KMS-11 (cell line): ENCODE measurements at regions not wholly inside any gene's neighbourhood (a gene's known extent, or its start where the extent isn't known, plus 50 kb on each side); places are given as distances from the start of the nearest gene placed in this dataset.
A peak's percentile ranks its signal among the peaks of the same experiment; 100 is the strongest.

Experiments
- H2AFZ ChIP-seq: fragments of 200-600 bp; sonication (generic); 2 replicates; pipeline ENCODE4 v1.6.1; 2016; ENCODE audit warnings: antibody characterized with exemption, mixed run types, low read depth
- H3K27ac ChIP-seq: fragments of 200-600 bp; sonication (generic); 2 replicates; pipeline ENCODE4 v1.6.1; 2016; ENCODE audit warnings: mild to moderate bottlenecking, mixed run types
- H3K27me3 ChIP-seq: fragments of 200-600 bp; sonication (generic); 2 replicates; pipeline ENCODE4 v1.6.1; 2017; ENCODE audit warnings: mild to moderate bottlenecking, low read depth, mixed run types, moderate library complexity; ENCODE audit not compliant: insufficient read depth
- H3K36me3 ChIP-seq: fragments of 200-600 bp; sonication (generic); 2 replicates; pipeline ENCODE4 v1.6.1; 2017; ENCODE audit warnings: mild to moderate bottlenecking, mixed run types; ENCODE audit not compliant: insufficient read depth
- H3K4me1 ChIP-seq: fragments of 200-600 bp; sonication (generic); 2 replicates; pipeline ENCODE4 v1.6.1; 2016; ENCODE audit warnings: mild to moderate bottlenecking, low read depth, mixed run types; ENCODE audit not compliant: poor library complexity, severe bottlenecking
- H3K4me2 ChIP-seq: fragments of 200-600 bp; sonication (generic); 2 replicates; pipeline ENCODE4 v1.7.0; 2016; ENCODE audit warnings: mild to moderate bottlenecking, mixed run types
- H3K4me3 ChIP-seq: fragments of 200-600 bp; sonication (generic); IDR thresholded peaks from 2 replicates; pipeline ENCODE4 v1.6.1; 2017; ENCODE audit warnings: low read depth, low read length, mixed read lengths; ENCODE audit not compliant: insufficient read depth
- H3K79me2 ChIP-seq: fragments of 200-600 bp; sonication (generic); 2 replicates; pipeline ENCODE4 v1.6.1; 2016; ENCODE audit warnings: low read depth, mixed run types; ENCODE audit not compliant: insufficient read depth
- H3K9ac ChIP-seq: fragments of 200-600 bp; sonication (generic); 2 replicates; pipeline ENCODE4 v1.6.1; 2016; ENCODE audit warnings: mild to moderate bottlenecking, mixed run types
- H4K20me1 ChIP-seq: fragments of 200-600 bp; sonication (generic); 2 replicates; pipeline ENCODE4 v1.6.1; 2016; ENCODE audit warnings: mild to moderate bottlenecking, mixed run types; ENCODE audit not compliant: insufficient read depth
- TF ChIP-seq, protein P1 (sequence below): fragments of 200-600 bp; sonication (generic); conservative IDR thresholded peaks from 2 replicates; pipeline ENCODE4 v1.6.1; 2017; ENCODE audit warnings: low read depth, mild to moderate bottlenecking, antibody characterized with exemption, low read length, moderate library complexity, mixed read lengths

DNA sequence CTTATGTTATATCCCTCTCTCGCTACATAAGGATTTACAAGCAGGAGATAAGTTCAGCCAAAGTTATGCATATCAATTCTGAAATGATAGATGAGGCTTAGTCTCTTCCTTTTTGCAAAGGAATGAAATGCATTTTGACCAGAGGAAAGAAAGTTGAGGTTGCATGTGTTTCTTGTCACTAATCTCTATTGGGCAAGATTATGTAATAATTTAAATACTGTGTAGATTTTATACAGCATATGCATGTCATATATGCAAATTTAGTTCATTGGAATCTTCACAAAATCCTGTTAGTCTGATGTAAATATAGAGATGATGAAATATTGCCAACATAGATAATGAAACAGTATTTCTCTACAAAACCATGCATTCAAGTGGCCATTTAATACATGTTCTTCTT is 858.7 kb upstream of the RAG2 start:
- Histone ChIP-seq H3K4me1 (no peaks in the 10 kb centered on the region), H3K4me3 (no peak overlapping the region), H3K9ac (no peak overlapping the region), H3K27me3 (no peaks in the 10 kb centered on the region), H2AFZ (no peak overlapping the region), H4K20me1 (no peaks in the 10 kb centered on the region), H3K79me2 (no peaks in the 10 kb centered on the region), H3K27ac (no peak overlapping the region), H3K4me2 (no peak overlapping the region), H3K36me3 (no peaks in the 10 kb centered on the region)
- TF ChIP-seq, protein P1, sequence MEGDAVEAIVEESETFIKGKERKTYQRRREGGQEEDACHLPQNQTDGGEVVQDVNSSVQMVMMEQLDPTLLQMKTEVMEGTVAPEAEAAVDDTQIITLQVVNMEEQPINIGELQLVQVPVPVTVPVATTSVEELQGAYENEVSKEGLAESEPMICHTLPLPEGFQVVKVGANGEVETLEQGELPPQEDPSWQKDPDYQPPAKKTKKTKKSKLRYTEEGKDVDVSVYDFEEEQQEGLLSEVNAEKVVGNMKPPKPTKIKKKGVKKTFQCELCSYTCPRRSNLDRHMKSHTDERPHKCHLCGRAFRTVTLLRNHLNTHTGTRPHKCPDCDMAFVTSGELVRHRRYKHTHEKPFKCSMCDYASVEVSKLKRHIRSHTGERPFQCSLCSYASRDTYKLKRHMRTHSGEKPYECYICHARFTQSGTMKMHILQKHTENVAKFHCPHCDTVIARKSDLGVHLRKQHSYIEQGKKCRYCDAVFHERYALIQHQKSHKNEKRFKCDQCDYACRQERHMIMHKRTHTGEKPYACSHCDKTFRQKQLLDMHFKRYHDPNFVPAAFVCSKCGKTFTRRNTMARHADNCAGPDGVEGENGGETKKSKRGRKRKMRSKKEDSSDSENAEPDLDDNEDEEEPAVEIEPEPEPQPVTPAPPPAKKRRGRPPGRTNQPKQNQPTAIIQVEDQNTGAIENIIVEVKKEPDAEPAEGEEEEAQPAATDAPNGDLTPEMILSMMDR, result no peak

DNA sequence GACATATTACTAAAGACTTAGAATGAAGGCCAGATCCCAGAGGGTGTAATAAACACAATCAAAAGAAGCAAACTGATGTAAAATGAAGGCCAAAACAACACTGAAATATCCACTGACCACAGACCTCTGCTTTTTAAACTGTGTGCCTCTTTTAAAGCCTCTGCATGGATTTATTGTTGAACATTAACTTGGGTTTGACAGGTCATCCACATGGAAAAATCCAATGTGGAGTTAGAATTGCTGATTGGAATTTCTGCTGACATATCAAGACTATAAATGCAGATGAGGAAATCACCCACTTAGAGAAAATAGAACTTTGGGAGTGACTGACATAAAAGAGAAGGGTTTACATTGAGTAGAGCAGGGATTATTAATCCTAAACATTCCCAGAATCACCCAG is 853.9 kb upstream of the RAG2 start:
- Histone ChIP-seq H4K20me1 (no peaks in the 10 kb centered on the region), H3K4me1 (peaks cover 14% of the 10 kb centered on the region), H3K9ac (no peak overlapping the region), H3K79me2 (no peaks in the 10 kb centered on the region), H3K36me3 (no peaks in the 10 kb centered on the region), H3K4me2 (no peak overlapping the region), H3K4me3 (no peak overlapping the region), H3K27me3 (no peaks in the 10 kb centered on the region), H3K27ac (no peak overlapping the region), H2AFZ (no peak overlapping the region)
- TF ChIP-seq, protein P1, result no peak

DNA sequence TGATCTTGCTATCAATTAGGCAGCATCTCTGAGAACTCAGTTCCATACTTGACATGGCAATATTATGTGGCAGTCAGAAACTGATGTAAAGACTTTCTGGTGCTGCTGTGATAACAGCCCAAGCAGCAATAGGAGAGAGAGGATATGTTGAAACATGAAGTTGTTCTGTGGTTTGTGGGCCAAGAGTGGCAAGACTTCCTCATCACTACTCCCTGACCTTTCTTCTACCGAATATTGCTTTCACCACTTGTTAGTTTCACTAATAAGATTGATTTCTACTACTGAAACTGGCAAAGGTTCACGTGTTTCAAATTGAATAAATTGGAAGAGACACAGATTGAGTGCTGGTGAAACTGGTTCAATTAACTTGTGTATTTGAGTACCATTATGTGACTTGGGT is 852.6 kb upstream of the RAG2 start:
- no peak overlapping the region for H3K4me3 ChIP-seq
- no peaks in the 10 kb centered on the region for H3K36me3 ChIP-seq
- H3K79me2 ChIP-seq, result no peaks in the 10 kb centered on the region
- TF ChIP-seq, protein P1, result no peak
- no peaks in the 10 kb centered on the region for H4K20me1 ChIP-seq
- no peaks in the 10 kb centered on the region for H3K27me3 ChIP-seq
- no peak overlapping the region for H3K9ac ChIP-seq
- peaks cover 14% of the 10 kb centered on the region for H3K4me1 ChIP-seq
- no peak overlapping the region for H3K27ac ChIP-seq
- no peak overlapping the region for H2AFZ ChIP-seq
- peak overlapping the region; percentile 27 for H3K4me2 ChIP-seq

DNA sequence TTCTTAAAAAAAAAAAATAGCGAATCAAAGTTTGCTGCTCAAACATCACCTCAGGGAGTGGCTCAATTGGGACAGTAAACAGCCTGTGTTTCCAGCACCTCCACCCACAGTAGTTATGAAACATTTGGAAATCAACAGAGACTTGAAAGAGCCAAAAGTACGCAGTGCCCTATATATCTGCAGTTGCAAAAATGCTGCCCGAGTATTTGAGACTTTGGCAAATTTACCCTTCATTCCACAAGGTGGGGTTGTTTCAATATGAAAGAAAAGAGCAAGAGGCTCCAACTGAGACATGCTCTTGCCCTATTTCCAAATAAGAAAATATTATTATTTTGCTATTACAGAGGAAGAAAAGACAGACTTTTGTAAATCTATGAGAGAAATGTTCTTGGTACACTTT is 851.1 kb upstream of the RAG2 start:
- TF ChIP-seq, protein P1, result peak; percentile 61
- Histone ChIP-seq H3K4me1 (peaks cover 14% of the 10 kb centered on the region), H3K79me2 (no peaks in the 10 kb centered on the region), H3K4me3 (no peak overlapping the region), H3K27ac (no peak overlapping the region), H2AFZ (no peak overlapping the region), H3K9ac (no peak overlapping the region), H3K36me3 (no peaks in the 10 kb centered on the region), H3K4me2 (no peak overlapping the region), H4K20me1 (no peaks in the 10 kb centered on the region), H3K27me3 (no peaks in the 10 kb centered on the region)
